NT2/D1 (cell line): ENCODE measurements at regions not wholly inside any gene's neighbourhood (a gene's known extent, or its start where the extent isn't known, plus 50 kb on each side); places are given as distances from the start of the nearest gene placed in this dataset.

Source experiments
- DNase-seq: peaks from one replicate; pipeline ENCODE4 v3.0.0-alpha.2; 2011; ENCODE audit warnings: low read depth, low spot score
- H3K27me3 ChIP-seq: 2 replicates; pipeline ENCODE4 v1.6.0; 2011; ENCODE audit warnings: mild to moderate bottlenecking; ENCODE audit not compliant: insufficient read length, insufficient read depth
- H3K36me3 ChIP-seq: 2 replicates; pipeline ENCODE4 v1.6.1; 2011; ENCODE audit warnings: mild to moderate bottlenecking, low read length, mixed read lengths; ENCODE audit not compliant: insufficient read depth, insufficient read length
- H3K4me1 ChIP-seq: 2 replicates; pipeline ENCODE4 v1.5.1; 2011; ENCODE audit not compliant: insufficient read depth, insufficient read length
- H3K4me3 ChIP-seq: 2 replicates; pipeline ENCODE4 v1.5.1; 2011; ENCODE audit warnings: low read depth; ENCODE audit not compliant: insufficient read length
- H3K9ac ChIP-seq: 2 replicates; pipeline ENCODE4 v1.6.0; 2011; ENCODE audit warnings: low read depth; ENCODE audit not compliant: insufficient read length
- H3K9me3 ChIP-seq: 2 replicates; pipeline ENCODE4 v1.5.1; 2011; ENCODE audit warnings: mild to moderate bottlenecking, low read length; ENCODE audit not compliant: insufficient read depth
- SUZ12 ChIP-seq: IDR thresholded peaks from 2 replicates; pipeline ENCODE4 v1.6.1; 2011; ENCODE audit not compliant: insufficient read length, insufficient read depth; ENCODE audit errors: extremely low read depth
- YY1 ChIP-seq: IDR thresholded peaks from 2 replicates; pipeline ENCODE4 v1.6.1; 2011; ENCODE audit not compliant: insufficient read length, insufficient read depth
- ZNF274 ChIP-seq: IDR thresholded peaks from 2 replicates; pipeline ENCODE4 v1.6.1; 2011; ENCODE audit warnings: mild to moderate bottlenecking, low read depth, low read length

DNA sequence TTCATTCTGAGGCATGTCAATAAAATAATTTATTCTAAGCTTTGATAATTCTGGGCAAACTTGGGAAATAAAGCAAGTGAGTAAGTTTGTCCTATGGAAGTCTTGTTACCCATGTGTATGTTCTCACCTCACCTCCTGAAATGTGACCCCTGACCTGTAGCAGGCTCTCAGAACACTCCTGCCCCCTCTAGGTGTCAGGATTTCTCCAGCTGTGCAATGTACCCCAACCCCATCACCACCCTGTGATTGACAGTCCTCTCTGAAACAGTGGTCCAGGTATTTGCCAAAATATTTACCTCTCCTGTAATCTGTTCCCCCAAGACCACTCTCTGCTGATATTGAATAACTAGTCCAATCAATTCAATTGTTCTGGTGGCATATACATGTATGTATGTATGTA lies 122.6 kb upstream of the PTER start:
- no peak for TF ChIP-seq SUZ12
- TF ChIP-seq YY1 = no peak
- TF ChIP-seq ZNF274 = no peak
- Histone ChIP-seq H3K4me3 (no peak overlapping the region), H3K4me1 (no peaks in the 10 kb centered on the region), H3K36me3 (no peaks in the 10 kb centered on the region), H3K9ac (no peak overlapping the region), H3K27me3 (no peaks in the 10 kb centered on the region), H3K9me3 (no peaks in the 10 kb centered on the region)
- DNase-seq = no peak

DNA sequence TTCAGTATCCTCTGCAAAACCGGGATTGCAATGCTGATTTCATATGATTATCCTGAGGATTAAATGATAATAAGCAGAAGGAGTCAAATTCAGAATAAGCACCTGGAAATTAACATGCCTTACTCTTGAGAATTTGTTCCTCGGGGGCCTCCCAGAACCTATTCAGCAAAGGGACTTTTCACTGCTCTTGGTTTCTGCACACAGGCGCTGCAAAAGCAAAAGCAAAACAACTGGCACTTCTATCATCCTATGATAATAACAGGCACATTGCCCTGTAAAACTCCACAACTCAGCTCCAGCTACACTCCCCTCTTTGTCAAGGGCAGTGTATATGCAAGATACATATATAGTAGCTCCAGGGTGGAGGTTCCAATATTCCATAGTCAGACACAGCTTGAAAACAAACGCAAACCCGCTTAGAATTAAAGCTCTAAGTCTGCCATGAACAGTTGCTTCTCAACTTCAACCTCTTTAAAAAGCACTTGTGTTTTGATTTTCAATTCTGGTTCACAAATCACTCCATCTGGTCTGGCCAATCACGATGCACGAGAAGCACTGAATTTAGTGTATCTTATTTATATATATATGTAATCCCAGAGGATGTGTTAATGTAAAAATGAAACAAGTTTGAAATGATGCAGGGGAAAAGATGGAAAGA lies 119.9 kb upstream of the PTER start:
- no peak for DNase-seq
- no peaks in the 10 kb centered on the region for H3K4me1 ChIP-seq
- no peak overlapping the region for H3K4me3 ChIP-seq
- no peak for TF ChIP-seq SUZ12
- no peaks in the 10 kb centered on the region for H3K36me3 ChIP-seq
- no peak overlapping the region for H3K9ac ChIP-seq
- no peaks in the 10 kb centered on the region for H3K27me3 ChIP-seq
- H3K9me3 ChIP-seq = no peaks in the 10 kb centered on the region

GRCh38 chr10:16341637-16342036 lies 95.2 kb upstream of the PTER start:
- TF ChIP-seq YY1 (no peak), ZNF274 (no peak), SUZ12 (no peak)
- Histone ChIP-seq H3K4me3 (no peak overlapping the region), H3K4me1 (no peaks in the 10 kb centered on the region), H3K9ac (no peak overlapping the region), H3K36me3 (no peaks in the 10 kb centered on the region), H3K9me3 (no peaks in the 10 kb centered on the region), H3K27me3 (no peaks in the 10 kb centered on the region)
- DNase-seq = no peak

- Histone ChIP-seq H3K9me3 (no peaks in the 10 kb centered on the region), H3K9ac (no peak overlapping the region), H3K27me3 (no peaks in the 10 kb centered on the region), H3K4me3 (no peak overlapping the region), H3K36me3 (no peaks in the 10 kb centered on the region), H3K4me1 (no peaks in the 10 kb centered on the region)
- TF ChIP-seq ZNF274 = no peak
- TF ChIP-seq SUZ12 = no peak
- no peak for TF ChIP-seq YY1
- DNase-seq = no peak
Measured at GRCh38 chr10:16348891-16349290, 87.9 kb upstream of the PTER start.

- no peaks in the 10 kb centered on the region for H3K36me3 ChIP-seq
- no peak for TF ChIP-seq YY1
- TF ChIP-seq SUZ12 = no peak
- TF ChIP-seq ZNF274 = no peak
- no peak overlapping the region for H3K4me3 ChIP-seq
- H3K4me1 ChIP-seq = no peaks in the 10 kb centered on the region
- H3K9ac ChIP-seq = no peak overlapping the region
- H3K27me3 ChIP-seq = no peaks in the 10 kb centered on the region
- H3K9me3 ChIP-seq = no peaks in the 10 kb centered on the region
- no peak for DNase-seq
Measured at GRCh38 chr10:16352146-16352545, 84.7 kb upstream of the PTER start.

- H3K36me3 ChIP-seq = no peaks in the 10 kb centered on the region
- DNase-seq = no peak
- TF ChIP-seq ZNF274 (no peak), YY1 (no peak), SUZ12 (no peak)
- no peak overlapping the region for H3K4me3 ChIP-seq
- H3K9ac ChIP-seq = no peak overlapping the region
- H3K27me3 ChIP-seq = no peaks in the 10 kb centered on the region
- no peaks in the 10 kb centered on the region for H3K4me1 ChIP-seq
- H3K9me3 ChIP-seq = peaks cover 7% of the 10 kb centered on the region; the same call in 1 of the 2 replicates
Measured at GRCh38 chr10:16360001-16360400, 76.8 kb upstream of the PTER start.

DNA sequence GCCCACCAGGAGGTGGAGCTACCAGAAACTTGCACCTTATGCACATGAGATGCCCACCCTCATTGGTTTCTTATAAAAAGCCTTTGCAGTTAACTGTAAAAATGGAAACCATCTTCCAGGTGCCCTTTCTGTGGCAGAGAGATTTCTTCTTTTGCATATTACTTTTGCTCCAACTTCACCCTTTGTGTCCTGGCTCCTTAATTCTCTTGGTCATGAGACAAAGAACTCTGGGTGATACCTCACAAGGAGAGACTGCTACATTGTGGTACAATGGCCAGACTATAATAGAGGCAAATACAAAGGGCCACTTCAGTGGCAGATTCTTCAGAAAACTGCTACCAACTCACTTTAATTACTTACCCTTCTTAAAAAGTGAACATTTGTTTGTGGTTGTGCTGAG lies 76.4 kb upstream of the PTER start:
- no peak overlapping the region for H3K9ac ChIP-seq
- H3K4me3 ChIP-seq = no peak overlapping the region
- no peak for DNase-seq
- H3K9me3 ChIP-seq = peaks cover 7% of the 10 kb centered on the region; the same call in 1 of the 2 replicates
- TF ChIP-seq SUZ12 = no peak
- TF ChIP-seq ZNF274 = no peak
- TF ChIP-seq YY1 = no peak
- H3K4me1 ChIP-seq = no peaks in the 10 kb centered on the region
- no peaks in the 10 kb centered on the region for H3K36me3 ChIP-seq
- H3K27me3 ChIP-seq = no peaks in the 10 kb centered on the region
